HuH-7.5 (cell line): ENCODE measurements at regions not wholly inside any gene's neighbourhood (a gene's known extent, or its start where the extent isn't known, plus 50 kb on each side); places are given as distances from the start of the nearest gene placed in this dataset.

ENCODE experiments used
- DNase-seq: peaks from one replicate; pipeline ENCODE4 v3.0.0; 2011; ENCODE audit warnings: low spot score

DNA sequence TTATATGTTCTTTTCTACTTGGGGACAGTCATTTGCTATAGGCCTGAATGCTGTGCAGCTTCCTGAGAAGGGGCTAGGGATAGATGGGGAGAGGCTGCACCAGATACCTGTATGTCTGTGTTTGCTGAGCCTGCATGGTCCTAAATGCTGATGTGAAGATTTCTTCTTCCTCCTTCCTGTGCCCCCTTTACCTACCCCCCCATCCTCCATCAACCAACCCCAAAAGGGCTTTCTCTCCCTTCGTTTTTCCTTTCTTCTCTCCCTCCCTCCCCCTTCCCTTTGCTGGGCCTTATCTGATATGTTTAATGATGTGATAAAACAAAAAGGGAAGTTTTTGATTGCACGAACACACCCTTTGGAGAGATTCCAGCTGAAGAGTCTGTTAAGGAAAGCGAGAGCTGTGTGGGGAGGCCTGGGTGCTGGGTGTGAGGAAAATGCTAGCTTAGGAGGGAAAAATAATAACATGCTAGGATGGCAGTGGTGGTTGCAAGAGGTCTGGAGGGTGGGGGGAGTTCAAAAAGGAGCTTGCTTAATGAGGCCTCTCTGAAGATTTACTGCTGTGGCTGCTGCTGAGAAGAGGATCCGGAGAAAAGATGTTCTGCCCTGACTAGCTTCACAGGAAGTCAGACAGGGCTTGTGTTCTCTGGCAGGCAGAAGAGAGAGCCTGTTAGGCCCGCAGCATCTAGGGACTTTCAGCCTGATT is 101.8 kb downstream of the SAMD9 start:
- DNase-seq: no peak

DNA sequence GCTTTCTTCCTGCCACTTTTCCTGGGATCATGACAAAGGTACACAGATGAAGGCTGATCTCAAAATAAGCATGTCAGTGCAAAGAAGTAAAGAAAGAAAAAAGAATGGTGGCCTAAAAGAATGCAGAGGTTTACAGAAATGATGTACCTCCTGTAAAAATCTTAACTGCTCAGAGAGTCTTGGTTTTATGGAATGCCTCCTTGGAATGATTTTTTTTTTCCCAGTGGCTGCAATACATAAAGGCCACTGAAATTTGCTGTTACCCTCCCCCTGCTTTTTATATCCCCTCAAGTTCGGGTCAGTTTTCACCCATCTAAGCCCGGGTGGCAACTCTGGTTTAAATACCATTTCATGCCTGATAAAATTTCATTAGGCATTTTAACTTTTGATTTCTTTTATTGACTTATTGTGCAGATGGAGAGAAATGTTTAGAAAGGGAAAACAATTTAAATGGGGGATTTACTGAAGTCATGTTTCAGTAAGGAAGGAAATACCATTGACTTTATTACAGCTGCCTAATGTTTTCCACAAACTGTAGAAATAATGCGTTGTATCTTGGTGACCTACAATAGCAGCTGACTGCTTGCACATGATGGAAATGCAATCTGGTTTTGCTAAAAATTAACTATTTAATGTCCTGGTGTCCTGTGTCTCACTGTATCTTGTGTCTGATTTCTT is 102.5 kb downstream of the SAMD9 start:
- DNase-seq: no peak

DNA sequence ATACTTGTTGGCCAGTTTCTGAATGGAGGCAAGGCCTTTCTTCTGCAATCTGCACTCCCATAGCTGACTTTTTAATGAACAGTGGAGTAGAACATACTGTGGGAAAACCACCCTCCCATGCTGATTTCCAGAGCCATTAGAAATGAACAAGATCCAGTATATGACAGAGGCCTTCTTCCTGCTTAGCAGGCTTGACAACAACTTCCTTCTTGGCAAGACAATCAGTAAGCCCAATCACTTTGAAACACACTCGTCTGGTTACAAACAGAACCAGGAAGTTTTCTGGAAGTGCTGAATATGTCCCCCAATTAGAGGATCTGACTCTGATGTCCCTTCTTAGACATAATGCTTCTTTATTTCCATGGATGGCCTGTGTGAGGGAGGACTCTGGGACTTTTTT is 103.4 kb downstream of the SAMD9 start:
- no peak for DNase-seq

DNA sequence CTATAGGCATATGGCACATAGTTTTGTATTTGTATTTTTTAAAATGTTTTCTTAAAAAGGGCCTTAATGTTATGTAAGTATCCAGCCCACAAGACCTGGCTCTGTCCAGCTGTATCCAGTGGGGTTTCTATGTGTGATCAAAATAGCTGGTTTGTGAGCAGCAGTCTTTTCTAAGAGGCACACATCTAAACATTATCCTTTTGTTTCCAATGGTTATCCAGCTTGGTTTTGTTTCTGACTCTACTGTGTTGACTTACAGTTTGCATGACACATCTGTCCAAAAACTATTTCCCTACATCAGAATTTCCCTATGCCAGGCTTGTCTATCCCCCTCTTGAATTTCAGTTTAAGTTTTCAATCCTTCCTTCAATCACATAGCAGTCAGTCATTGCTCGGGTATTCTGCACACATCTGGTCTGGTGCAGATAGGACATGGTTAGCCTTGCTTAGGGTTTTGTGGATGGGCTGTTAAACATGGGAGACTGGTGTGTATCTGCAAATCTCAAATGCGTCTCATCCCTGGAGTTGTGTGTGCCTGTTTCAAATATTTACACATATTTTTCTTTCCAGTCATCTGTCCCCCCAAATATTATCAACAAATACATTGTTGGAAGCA is 104.2 kb downstream of the SAMD9 start:
- no peak for DNase-seq

DNA sequence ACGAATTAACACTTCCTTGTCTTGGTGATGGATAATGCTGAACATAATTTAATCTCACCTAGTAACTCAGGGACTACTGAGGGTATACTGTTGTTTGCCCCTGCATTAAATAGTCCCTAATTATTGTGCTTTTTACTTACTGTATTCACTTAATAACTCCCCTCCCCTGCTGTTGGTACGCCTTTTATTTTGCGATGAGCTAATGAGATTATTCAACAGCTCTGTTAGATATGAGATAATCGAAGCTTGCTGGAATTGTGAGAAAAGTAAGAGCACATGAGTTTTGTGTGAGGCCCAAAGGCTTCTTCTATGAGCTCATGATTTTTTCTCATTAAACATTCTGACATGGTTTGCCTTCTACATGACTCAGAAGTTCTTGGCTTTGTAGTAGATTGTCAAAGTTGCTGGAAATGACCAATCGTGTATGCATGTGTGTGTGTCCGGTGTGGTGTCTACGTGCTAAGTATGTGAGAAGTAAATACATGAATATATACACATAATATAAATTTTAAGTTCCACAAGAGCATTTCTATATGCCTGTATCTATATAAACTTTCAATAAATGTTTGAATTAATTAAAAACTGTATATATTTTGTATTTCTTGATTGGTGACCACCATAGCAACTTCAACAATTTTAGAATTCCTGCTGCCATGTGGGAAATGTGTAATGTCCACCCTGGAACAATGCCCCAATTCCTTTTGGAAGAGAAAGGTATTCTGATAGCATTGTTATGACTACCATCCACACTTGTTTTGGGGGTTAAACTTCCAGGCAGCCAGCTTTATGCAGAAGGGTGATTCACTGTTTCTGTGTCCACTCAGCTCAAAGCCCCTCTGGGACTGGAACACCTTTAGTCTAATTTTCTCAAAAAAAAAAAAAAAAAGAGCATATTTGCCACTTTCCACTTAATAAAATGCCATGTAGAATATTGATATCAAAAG is 106.2 kb downstream of the SAMD9 start:
- DNase-seq: no peak

DNA sequence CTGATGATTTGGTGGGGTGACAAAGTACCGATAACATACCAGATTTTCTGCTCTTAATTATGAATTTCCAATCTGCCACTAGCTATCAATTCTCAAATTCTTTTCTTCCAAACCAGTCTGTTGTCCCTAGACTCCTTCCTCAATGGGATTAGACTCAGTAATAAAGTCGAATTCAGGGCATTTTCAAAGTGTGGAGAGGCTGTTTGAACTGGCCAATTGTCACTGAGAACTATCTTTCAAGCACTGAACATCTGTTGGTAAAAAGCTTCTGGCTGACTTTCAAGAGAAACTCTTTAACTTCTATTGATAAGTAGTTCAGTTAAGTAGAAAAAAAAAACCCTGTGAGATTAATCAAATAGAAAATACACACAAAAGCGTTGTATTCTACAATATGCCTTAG is 108.9 kb downstream of the SAMD9 start:
- DNase-seq: no peak

DNA sequence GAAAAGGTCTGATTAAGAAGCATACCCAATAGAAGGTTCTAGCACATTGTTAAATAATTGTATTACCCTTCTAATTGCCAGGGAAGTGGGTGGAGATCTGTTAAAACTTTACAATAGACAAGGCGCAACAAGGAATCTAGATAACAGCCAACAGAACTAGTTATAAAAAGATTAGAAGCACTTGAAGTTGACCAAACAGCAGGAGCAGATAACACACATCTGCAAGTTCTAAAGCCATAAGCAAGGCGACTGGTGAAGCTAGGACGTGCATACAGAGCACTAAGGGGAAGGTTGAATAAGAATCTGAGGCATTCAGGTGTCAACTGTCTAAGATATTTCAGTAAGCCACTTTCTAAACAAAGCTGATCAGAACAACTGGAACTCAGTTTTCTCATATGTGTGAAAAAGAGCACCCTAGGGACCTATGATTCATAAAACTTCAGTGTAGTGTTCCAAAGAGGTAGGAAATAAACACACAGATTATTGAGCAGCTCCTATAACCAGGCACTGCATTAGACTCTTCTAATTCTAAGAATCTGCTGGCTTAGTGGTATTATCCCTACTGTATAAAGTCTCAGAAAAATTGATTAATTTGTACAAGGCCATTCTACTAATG is 111.2 kb downstream of the SAMD9 start:
- no peak for DNase-seq

DNA sequence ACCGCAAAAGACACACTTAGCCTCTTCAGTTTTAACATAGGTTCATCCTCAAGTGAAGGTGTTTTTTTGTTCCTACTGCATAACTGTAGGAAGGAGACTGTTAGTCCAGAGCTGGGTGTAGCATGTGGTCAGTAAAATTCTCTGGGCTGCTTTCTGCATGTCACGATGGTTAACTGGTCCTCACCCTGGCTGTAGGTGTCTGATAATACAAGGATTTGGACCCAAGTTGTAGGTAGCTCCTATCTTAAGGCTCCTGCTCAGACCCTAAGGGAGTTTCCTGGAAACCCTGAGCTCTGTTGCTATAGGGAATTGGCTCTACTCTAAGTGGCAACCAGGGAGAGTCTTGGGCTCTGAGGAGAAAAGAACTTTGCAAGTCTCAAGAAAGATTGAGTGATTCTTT is 112.9 kb downstream of the SAMD9 start:
- DNase-seq: no peak

DNA sequence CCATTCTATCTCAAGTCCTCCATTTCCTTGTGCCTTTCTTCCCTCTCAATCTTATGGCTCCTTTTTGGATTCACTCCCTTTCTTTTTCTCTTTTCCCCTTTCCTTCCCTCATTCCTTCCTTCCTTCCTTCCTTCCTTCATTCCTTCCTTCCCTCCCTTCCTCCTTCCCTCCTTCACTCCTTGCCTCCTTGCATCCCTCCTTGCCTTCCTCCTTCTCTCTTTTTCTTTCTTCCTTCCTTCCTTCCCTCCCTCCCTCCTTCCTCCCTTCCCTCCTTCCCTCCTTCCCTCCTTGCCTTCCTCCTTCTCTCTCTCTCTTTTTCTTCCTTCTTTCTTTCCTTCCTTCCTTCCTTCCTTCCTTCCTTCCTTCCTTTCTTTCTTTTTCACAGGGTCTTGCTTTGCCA is 120.1 kb downstream of the SAMD9 start:
- no peak for DNase-seq

DNA sequence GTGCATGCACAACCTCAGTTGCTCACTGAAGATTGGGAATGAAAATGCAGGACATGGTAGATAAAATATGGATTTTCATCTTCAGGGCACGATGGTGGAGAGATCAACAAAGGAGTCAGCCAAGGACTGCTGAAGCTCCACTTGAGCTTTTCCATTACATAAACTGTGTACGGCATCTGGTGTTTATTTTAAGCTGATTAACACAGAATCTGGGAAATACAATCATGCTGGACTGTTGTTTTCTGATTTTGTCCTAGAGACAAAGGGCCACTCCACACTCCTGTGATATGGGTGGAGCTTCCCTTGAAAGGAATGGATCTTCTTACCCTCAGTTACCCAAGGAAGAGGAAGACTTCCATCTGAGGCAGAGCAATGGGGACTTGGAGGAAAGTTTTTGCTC is 120.6 kb downstream of the SAMD9 start:
- no peak for DNase-seq

DNA sequence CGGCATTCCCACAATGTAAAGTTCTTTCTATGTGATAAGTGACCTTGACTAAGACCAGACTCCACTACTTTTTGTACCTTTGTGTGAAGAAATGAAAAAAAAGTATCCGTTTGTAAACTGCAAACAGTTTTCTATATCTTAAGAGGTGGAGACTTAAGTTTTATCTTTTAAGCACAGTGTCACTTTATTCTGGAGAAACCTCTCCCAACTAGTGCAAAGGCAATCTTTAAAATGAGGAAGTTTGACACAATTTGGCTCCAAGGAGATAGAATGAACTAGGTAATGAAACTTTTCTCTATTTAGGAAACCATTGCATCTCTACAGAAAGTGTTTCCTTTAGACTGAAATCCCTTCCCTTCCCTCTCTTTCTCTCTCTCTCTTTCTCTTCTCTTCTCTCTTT is 122.9 kb downstream of the SAMD9 start:
- DNase-seq: no peak

DNA sequence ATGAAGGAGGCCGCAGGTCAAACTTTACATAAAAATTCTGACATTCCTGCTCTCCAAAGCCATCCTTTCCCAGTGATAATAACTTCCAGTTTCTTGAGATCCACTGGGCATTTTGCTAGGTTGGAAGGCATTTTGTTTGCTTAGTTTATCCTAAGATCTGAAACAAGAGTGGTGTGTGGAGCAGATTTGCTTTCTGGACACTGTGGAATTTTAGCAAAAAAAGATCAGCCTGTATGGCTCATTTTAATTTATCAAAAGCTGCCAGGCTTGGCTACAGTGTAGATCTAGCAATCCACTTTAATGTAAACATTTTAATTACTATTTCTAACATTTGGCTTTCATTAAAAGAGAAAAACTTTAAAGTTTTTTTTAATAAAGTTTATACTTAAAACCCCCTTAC is 124.8 kb downstream of the SAMD9 start:
- DNase-seq: no peak

DNA sequence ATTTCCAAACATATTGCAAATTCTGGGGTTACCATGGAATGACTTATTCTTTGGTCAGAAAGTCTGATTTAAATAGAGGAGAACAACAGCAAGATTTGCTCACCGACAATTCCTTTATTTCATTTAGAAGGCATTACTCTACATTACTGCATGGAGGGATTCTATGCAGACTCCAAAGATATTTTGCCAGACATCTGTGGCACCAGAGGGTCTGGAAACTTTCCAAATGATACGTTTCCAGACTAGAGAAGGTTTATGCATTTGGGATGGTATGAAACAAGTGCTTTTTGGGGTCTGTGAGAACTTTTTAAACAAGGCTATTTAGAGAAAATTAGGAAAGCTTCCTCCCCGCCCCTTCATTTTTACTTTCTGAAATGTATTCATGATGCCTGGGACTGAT is 125.3 kb downstream of the SAMD9 start:
- no peak for DNase-seq

DNA sequence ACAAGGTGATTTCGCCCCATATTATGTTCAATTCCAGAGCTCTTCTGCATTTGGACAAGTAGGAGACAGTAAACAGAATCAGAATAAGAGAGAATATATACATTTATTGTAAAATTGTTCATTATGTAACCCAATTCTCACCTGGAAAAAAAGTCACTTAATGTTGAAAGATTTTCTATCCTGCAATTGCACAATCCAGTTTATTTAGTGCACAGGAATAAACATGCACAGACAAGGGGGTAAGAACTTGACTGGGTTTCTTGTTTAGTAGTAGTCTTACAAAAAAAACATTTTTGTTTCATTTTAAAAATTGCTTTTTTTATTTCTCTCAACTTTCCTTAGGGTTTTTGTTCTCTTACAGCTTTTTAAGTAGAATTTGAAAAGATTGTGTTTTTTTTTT is 126.6 kb downstream of the SAMD9 start:
- no peak for DNase-seq

DNA sequence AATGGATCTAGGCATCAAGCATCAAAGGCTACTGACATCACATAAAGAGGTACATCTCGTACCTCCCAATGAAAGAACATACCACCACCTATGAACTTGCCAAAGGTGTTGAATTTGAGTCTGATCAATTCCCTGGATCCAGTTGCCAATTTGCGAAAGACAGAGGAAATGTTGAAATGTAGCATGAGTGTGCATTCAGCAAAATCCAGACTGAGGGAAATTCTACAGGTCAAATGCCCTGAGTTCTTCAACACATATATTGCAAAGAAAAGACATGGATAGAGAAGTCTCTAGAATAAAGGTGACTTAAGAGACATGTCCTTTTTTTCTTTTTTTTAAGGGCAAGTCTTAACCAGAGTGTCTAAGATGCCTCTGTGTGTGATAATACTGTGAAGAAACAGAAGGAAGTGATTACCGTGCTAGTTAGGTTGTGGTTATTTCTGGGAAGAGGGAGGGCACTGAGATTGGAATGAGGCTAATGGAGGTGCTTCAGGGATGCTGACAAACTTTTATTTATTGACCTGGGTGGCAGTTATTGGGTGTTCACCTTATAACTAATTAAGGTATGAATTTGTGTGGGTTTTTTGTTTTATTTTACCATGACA is 128.7 kb downstream of the SAMD9 start:
- no peak for DNase-seq

DNA sequence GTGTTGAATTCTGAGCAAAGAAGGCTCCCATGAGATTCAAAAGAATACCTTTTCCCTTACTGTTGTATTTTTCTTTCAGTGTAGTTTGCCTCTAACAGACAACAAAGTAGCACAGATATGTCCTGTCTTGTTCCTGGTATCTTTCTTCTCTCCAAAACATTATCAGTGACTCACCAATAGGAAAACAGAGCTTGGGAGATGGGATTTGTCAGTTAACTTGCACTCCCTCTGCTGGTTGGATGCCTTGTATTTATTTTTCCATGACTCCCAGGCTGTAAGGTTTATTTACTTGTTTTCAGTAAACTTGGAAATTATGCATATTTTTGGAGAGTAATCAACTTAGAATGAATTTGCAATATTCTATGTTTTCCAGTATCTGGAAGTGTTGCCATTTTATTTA is 129.7 kb downstream of the SAMD9 start:
- DNase-seq: peak; percentile 8

DNA sequence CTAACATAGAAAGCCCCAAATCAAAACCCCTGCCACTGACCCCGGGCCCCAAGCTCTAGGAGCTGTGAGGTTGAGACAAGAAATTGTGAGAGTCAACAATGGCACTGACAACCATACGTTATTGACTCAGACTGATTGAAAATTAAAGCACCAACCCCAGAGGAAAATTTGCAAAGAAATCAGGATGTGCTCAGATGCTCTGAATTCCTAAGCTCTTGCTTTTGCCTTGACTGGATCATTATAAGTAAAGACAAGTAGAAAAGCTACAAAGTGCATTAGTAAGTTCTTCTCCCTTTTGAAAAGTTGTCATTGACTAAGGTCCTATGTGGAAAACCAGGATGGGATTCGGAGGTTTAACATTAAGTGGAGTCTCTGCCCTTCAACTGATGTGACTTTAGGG is 130.2 kb downstream of the SAMD9 start:
- DNase-seq: no peak

DNA sequence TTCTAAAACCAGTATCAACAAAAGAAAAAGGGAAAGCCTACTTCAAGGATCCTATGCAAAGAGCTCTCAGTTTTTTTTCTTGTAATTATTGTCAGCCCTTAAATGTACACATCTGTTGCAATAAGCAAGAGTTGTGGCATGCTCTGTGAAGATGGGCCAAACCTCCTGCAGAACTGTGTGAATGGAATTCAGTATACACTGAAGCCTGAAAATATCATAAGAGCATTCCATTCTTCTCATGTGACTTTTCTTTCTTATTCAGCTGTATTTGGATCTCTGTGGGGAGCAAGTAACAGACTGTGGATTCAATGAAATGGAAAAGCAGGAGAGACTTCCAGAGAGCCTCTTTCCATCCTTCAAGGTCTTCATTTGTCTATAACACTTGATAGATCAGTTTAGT is 130.7 kb downstream of the SAMD9 start:
- no peak for DNase-seq

DNA sequence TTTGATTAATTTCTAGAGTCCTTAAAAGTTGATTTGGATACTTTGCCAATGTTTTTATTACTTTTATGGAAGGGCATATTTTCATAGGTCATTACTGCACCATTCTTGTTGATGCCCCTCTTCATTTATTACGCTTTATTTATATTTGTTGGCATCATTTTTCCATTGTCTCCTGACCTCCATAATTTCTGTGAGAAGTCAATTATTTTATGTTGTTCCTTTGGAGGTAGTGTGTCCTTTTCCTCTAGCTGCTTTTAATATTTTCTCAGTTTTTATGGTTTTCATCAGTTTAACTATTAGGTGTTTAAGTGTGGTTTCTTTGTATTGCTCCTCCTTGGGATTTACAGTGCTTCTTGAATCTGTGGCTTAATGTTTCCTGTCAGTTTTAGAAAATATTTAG is 134.9 kb downstream of the SAMD9 start:
- DNase-seq: no peak

DNA sequence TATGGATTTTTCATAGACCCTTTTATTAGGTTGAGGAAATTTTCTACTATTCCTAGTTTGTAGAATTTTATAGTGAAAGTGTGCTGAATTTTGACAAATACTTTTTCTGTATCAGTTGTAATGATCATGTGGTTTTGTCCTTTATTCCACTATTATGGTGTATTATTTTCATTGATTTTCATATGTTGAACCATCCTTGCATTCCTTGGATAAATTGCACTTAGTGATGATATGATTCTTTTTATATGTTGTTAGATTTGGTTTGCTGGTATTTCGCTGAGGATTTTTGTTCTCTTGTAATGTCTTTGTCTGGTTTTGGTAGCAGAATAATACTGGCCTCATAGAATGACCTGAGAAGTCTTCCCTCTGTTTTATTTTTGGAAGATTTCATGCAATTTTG is 140.6 kb upstream of the CDK6 start:
- no peak for DNase-seq

DNA sequence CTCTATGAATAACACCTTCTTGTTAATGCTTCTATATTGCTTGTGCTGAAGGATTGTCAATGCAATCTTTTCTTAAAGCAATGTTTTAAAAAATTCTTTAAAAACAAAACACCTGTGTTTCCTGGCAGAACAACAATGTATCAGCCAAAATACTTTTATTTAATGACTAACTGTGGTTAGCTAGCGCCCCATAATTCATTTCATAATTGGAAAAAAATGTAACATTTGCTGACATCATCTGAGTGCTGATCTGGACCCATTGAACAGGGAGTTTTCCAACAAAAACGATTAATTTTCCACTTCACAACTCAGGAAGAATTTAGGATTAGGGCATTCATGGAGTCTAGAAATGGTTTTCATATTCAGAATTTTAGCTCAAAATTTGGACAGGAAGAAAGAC is 137.6 kb upstream of the CDK6 start:
- no peak for DNase-seq

DNA sequence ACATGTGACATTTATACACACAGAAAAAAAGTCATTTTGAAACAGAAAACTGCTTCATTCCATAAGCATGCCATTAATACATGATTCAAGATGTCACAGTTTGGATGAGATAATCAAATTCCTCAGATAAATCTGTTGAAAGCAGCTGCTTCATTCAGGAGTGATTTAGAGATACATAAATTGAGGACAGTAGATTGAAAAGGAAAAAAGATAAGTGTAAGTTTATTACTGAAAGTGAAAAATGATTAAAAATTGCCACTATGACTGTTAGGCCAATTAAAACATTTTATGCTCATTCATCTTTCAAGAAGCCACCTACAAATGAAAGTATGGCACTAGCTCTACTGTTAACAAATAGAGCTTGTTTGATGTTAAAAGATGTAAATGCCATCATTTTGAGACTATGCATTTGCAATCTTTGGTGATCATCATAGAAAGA is 136.9 kb upstream of the CDK6 start:
- no peak for DNase-seq
